ENCODE measurements at regions not wholly inside any gene's neighbourhood (a gene's known extent, or its start where the extent isn't known, plus 50 kb on each side); places are given as distances from the start of the nearest gene placed in this dataset.

DNA sequence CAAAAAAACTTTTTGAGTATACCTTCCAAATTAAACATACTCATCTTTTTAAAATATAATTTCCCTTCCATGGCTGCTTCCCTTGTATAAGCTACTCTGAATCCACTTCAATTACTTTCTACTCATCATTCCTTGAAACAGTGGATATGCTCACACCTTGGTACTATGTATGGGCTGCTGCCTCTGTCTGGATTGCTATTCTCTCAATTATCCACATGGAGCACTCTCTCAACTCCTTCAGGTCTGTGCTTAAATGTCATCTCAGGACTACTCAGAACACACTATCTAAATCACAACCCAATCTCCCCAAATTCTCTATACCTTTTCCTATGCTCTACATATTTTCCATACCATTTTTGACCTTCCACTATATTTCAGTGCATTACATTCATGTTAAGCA is 898.9 kb upstream of the EPHA5 start:
- TF ChIP-seq YY1 (IDR thresholded peaks at IDR 0.05; ENCODE audit: low read depth) (no peak), SMC3 (IDR thresholded peaks at IDR 0.05; ENCODE audit: low read depth, low read length) (no peak), FOXJ3 (CRISPR knock-in tag; IDR thresholded peaks at IDR 0.05) (no peak), RXRA (IDR thresholded peaks at IDR 0.05; ENCODE audit: borderline replicate concordance, low read depth) (no peak), FOXM1 (IDR thresholded peaks at IDR 0.05; ENCODE audit: low read depth) (no peak), EZH2phosphoT487 (IDR thresholded peaks at IDR 0.05; ENCODE audit: borderline replicate concordance, low read depth) (no peak), GATA2 (CRISPR knock-in tag; IDR thresholded peaks at IDR 0.05) (no peak), TAF1 (IDR thresholded peaks at IDR 0.05; ENCODE audit: borderline replicate concordance, low read depth, low read length) (no peak), TEAD4 (IDR thresholded peaks at IDR 0.05; ENCODE audit: borderline replicate concordance, insufficient read depth) (no peak)
- TF ChIP-seq, protein P1, sequence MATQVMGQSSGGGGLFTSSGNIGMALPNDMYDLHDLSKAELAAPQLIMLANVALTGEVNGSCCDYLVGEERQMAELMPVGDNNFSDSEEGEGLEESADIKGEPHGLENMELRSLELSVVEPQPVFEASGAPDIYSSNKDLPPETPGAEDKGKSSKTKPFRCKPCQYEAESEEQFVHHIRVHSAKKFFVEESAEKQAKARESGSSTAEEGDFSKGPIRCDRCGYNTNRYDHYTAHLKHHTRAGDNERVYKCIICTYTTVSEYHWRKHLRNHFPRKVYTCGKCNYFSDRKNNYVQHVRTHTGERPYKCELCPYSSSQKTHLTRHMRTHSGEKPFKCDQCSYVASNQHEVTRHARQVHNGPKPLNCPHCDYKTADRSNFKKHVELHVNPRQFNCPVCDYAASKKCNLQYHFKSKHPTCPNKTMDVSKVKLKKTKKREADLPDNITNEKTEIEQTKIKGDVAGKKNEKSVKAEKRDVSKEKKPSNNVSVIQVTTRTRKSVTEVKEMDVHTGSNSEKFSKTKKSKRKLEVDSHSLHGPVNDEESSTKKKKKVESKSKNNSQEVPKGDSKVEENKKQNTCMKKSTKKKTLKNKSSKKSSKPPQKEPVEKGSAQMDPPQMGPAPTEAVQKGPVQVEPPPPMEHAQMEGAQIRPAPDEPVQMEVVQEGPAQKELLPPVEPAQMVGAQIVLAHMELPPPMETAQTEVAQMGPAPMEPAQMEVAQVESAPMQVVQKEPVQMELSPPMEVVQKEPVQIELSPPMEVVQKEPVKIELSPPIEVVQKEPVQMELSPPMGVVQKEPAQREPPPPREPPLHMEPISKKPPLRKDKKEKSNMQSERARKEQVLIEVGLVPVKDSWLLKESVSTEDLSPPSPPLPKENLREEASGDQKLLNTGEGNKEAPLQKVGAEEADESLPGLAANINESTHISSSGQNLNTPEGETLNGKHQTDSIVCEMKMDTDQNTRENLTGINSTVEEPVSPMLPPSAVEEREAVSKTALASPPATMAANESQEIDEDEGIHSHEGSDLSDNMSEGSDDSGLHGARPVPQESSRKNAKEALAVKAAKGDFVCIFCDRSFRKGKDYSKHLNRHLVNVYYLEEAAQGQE (IDR thresholded peaks at IDR 0.05; ENCODE audit: low read depth, low read length) = no peak
- TF ChIP-seq, protein P2, sequence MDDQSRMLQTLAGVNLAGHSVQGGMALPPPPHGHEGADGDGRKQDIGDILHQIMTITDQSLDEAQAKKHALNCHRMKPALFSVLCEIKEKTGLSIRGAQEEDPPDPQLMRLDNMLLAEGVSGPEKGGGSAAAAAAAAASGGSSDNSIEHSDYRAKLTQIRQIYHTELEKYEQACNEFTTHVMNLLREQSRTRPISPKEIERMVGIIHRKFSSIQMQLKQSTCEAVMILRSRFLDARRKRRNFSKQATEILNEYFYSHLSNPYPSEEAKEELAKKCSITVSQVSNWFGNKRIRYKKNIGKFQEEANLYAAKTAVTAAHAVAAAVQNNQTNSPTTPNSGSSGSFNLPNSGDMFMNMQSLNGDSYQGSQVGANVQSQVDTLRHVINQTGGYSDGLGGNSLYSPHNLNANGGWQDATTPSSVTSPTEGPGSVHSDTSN (IDR thresholded peaks at IDR 0.05) = no peak
- TF ChIP-seq, protein P3, sequence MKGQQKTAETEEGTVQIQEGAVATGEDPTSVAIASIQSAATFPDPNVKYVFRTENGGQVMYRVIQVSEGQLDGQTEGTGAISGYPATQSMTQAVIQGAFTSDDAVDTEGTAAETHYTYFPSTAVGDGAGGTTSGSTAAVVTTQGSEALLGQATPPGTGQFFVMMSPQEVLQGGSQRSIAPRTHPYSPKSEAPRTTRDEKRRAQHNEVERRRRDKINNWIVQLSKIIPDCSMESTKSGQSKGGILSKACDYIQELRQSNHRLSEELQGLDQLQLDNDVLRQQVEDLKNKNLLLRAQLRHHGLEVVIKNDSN (IDR thresholded peaks at IDR 0.05; ENCODE audit: borderline replicate concordance, low read depth) = no peak
- TF ChIP-seq, protein P4, sequence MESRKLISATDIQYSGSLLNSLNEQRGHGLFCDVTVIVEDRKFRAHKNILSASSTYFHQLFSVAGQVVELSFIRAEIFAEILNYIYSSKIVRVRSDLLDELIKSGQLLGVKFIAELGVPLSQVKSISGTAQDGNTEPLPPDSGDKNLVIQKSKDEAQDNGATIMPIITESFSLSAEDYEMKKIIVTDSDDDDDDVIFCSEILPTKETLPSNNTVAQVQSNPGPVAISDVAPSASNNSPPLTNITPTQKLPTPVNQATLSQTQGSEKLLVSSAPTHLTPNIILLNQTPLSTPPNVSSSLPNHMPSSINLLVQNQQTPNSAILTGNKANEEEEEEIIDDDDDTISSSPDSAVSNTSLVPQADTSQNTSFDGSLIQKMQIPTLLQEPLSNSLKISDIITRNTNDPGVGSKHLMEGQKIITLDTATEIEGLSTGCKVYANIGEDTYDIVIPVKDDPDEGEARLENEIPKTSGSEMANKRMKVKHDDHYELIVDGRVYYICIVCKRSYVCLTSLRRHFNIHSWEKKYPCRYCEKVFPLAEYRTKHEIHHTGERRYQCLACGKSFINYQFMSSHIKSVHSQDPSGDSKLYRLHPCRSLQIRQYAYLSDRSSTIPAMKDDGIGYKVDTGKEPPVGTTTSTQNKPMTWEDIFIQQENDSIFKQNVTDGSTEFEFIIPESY (IDR thresholded peaks at IDR 0.05; ENCODE audit: borderline replicate concordance, low read depth) = no peak
- CTCF ChIA-PET = no interaction called here
- H3K4me1 ChIP-seq (ENCODE audit: control insufficient read depth in 1 of 2, insufficient read depth in 2 of 2, low read depth in 1 of 2, low read length in 1 of 2) = peaks cover 0 to 3% of the 10 kb centered on the region in 2 experiments; a peak in 1 of 4 replicates
- no peak overlapping the region for H3K4me2 ChIP-seq
- no peaks in the 10 kb centered on the region for H4K20me1 ChIP-seq (ENCODE audit: insufficient read depth)
- no peaks in the 10 kb centered on the region for H3K9me2 ChIP-seq
- H3K27ac ChIP-seq (ENCODE audit: low read depth in 2 of 2, low read length in 1 of 2) = no peak overlapping the region
- no peaks in the 10 kb centered on the region for H3K36me3 ChIP-seq (replicated peaks in 1 of 2; ENCODE audit: control insufficient read depth in 1 of 2, insufficient read depth in 2 of 2, low read length in 1 of 2)
- POLR2A ChIA-PET = no interaction called here
- peaks cover 19% of the 10 kb centered on the region for H3F3A ChIP-seq (replicated peaks; ENCODE audit: insufficient read depth)
- no peak overlapping the region for H3K4me3 ChIP-seq (ENCODE audit: low read depth in 2 of 2, low read length in 1 of 2)
- H3K9me3 ChIP-seq = no peaks in the 10 kb centered on the region
- DNase-seq = no peak
- no peaks in the 10 kb centered on the region for H3K27me3 ChIP-seq (ENCODE audit: insufficient read depth)
- no peak overlapping the region for H2AFZ ChIP-seq (ENCODE audit: low read depth)
- no peaks in the 10 kb centered on the region for H3K79me2 ChIP-seq (ENCODE audit: insufficient read depth)
- H3K9ac ChIP-seq = no peak overlapping the region

All from SK-N-SH (cell line).